Cardiac muscle cell (in vitro differentiated cells and primary cell): ENCODE measurements at regions not wholly inside any gene's neighbourhood (a gene's known extent, or its start where the extent isn't known, plus 50 kb on each side); places are given as distances from the start of the nearest gene placed in this dataset.

ENCODE experiments used
- DNase-seq, 2 donors: peaks; one replicate each; pipeline versions ENCODE4 v3.0.0 to v3.0.0-alpha.2; 2010 to 2017; ENCODE audit warnings: low read depth in 1 of 2, low spot score in 1 of 2
- H3K27ac ChIP-seq: fragments of 200-600 bp; sonication (generic); 2 replicates; pipeline ENCODE4 v1.5.1; 2016
- H3K27me3 ChIP-seq: fragments of 200-600 bp; sonication (generic); 2 replicates; pipeline ENCODE4 v1.6.0; 2016; ENCODE audit warnings: control low read depth
- H3K36me3 ChIP-seq: fragments of 200-600 bp; sonication (generic); 2 replicates; pipeline ENCODE4 v1.5.1; 2016; ENCODE audit warnings: control low read depth
- H3K4me1 ChIP-seq: fragments of 200-600 bp; sonication (generic); 2 replicates; pipeline ENCODE4 v1.8.1; 2017; ENCODE audit warnings: low read depth, mild to moderate bottlenecking, mixed run types
- H3K4me3 ChIP-seq: fragments of 200-600 bp; sonication (generic); 2 replicates; pipeline ENCODE4 v1.5.1; 2016; ENCODE audit warnings: mild to moderate bottlenecking
- H3K9me3 ChIP-seq: fragments of 200-600 bp; sonication (generic); 2 replicates; pipeline ENCODE4 v1.5.1; 2017; ENCODE audit warnings: low read depth, mild to moderate bottlenecking, control low read depth
- TF ChIP-seq, protein P1 (sequence below): IDR thresholded peaks from 2 replicates; pipeline ENCODE4 v1.5.1; 2012; ENCODE audit warnings: low read depth, mild to moderate bottlenecking, low read length

DNA sequence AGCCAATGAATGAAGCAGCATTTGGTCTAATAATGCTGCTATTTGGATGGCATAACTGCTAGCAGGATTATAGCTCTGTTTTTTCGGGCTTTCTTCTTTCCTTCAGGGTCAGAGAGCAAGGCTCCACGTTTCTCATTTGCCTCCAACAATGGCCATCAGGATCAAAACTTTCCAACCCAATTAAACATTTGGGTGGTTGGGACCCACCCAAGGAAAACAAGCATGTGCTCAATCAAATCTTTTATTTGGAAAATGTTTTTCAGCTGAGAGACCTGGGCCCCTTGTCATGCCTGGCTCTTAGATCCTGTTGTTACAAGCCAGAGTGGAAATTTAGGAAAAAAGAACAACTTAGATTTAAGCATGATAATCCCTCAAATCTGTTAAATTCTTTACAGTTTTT is 373.1 kb upstream of the USP24 start:
- H3K4me3 ChIP-seq, result no peak overlapping the region
- no peaks in the 10 kb centered on the region for H3K27me3 ChIP-seq
- no peaks in the 10 kb centered on the region for H3K9me3 ChIP-seq
- H3K36me3 ChIP-seq, result no peaks in the 10 kb centered on the region
- no peak overlapping the region for H3K27ac ChIP-seq
- DNase-seq, result no peak
- peaks cover 4% of the 10 kb centered on the region for H3K4me1 ChIP-seq
- TF ChIP-seq, protein P1, sequence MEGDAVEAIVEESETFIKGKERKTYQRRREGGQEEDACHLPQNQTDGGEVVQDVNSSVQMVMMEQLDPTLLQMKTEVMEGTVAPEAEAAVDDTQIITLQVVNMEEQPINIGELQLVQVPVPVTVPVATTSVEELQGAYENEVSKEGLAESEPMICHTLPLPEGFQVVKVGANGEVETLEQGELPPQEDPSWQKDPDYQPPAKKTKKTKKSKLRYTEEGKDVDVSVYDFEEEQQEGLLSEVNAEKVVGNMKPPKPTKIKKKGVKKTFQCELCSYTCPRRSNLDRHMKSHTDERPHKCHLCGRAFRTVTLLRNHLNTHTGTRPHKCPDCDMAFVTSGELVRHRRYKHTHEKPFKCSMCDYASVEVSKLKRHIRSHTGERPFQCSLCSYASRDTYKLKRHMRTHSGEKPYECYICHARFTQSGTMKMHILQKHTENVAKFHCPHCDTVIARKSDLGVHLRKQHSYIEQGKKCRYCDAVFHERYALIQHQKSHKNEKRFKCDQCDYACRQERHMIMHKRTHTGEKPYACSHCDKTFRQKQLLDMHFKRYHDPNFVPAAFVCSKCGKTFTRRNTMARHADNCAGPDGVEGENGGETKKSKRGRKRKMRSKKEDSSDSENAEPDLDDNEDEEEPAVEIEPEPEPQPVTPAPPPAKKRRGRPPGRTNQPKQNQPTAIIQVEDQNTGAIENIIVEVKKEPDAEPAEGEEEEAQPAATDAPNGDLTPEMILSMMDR, result no peak

DNA sequence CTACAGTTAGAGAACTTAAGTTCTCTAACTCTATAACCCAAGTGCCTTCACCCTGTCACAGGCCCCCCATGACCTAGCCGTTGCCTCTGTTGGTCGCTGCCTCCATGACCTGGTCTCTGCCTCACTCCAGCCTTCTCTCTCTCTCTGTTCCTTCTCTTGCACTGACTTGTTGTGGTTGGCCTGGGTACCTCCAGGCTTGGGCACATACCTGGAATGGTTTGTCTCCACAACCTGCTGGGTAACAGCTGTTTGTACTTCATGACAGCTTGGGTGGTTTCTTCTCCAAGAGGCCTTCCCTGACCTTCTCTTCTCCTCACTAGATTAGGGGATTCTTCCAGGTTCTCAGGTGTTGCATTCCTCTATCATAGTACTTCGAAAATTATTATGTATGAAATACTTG is 371.6 kb upstream of the USP24 start:
- Histone ChIP-seq H3K27me3 (no peaks in the 10 kb centered on the region), H3K36me3 (no peaks in the 10 kb centered on the region), H3K27ac (no peak overlapping the region), H3K9me3 (no peaks in the 10 kb centered on the region), H3K4me1 (no peaks in the 10 kb centered on the region), H3K4me3 (no peak overlapping the region)
- no peak for DNase-seq
- TF ChIP-seq, protein P1, result no peak

DNA sequence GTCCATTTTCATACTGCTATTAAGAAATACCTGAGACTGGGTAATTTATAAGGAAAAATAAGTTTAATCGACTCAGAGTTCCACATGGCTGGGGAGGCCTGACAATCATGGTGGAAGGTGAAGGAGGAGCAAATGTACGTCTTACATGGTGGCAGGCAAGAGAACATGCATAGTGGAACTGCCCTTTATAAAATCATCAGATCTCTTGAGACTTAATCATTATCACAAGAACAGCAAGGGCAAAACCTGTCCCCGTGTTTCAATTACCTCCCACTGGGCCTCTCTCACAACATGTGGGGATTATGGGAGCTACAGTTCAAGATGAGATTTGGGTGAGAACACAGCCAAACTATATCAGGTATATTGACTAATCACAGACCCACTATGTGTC is 370.2 kb upstream of the USP24 start:
- Histone ChIP-seq H3K27ac (no peak overlapping the region), H3K9me3 (no peaks in the 10 kb centered on the region), H3K4me3 (no peak overlapping the region), H3K27me3 (no peaks in the 10 kb centered on the region), H3K36me3 (no peaks in the 10 kb centered on the region), H3K4me1 (no peaks in the 10 kb centered on the region)
- no peak for DNase-seq
- TF ChIP-seq, protein P1, result no peak

DNA sequence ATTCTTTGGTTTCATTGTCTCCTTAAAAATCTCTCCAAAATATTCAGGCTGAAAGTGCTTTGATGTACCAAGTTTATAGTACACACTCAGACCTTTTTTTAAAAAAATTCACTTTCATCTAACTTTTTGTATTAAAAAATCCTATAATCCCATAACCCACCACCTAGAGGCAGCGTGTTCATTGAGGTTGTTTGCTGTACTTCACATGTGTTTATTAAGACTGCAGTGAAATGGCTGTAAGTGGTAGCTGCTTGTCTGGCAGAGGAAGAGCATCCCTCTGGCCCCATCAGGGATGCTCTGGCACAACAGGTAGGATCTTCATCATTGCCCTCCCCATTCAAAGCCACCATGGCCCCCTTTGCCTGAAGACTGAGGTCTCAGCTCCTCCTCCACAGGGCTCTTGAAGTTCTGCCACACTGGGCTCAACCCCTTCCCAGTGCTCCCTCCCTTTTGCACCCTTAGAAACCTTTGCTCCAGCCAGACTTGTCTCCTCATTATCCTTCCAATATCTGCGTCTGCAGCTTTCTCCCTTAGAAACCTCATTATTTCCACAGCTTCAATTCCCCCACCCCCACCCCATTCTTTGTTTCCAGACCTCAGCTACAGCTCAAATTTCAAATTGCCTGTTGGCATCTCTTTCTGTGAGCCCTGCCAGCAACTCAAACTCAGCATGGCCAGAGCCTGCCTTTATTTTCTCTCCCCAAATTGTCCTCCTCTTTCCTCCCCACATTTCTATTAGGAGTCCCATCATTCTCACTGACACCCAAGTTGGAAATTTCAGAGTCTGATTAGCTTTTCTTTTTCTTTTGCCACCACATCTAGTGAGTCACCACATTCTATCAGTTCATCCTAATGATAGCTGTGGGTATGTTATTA is 369.6 kb upstream of the USP24 start:
- DNase-seq, result peak in 1 of 2 donors; percentile 63
- H3K4me3 ChIP-seq, result no peak overlapping the region
- no peaks in the 10 kb centered on the region for H3K27me3 ChIP-seq
- no peaks in the 10 kb centered on the region for H3K36me3 ChIP-seq
- H3K4me1 ChIP-seq, result no peaks in the 10 kb centered on the region
- no peaks in the 10 kb centered on the region for H3K9me3 ChIP-seq
- TF ChIP-seq, protein P1, result peak; percentile 18
- H3K27ac ChIP-seq, result no peak overlapping the region

DNA sequence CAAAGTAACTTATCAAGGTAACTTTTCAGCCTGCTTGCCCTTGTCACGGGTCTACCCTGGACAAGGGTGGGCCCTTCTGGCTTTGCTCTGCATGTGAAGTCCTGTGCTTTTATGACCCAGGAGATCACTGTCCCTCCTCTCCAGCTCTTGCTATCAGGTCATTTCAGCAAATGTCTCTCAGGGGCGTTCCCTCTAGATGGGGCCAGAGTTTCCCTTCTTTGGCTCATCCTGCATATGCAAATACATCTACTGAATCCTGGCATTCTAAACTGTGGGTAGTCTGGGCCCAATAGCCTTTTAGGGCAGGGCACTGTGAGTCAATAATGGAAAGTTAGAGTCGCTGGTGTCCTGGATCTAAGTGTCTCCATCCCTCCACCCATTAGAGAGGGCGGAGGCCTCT is 366.9 kb upstream of the USP24 start:
- H3K27ac ChIP-seq, result no peak overlapping the region
- H3K36me3 ChIP-seq, result no peaks in the 10 kb centered on the region
- no peaks in the 10 kb centered on the region for H3K9me3 ChIP-seq
- TF ChIP-seq, protein P1, result no peak
- H3K4me3 ChIP-seq, result no peak overlapping the region
- DNase-seq, result no peak
- H3K27me3 ChIP-seq, result no peaks in the 10 kb centered on the region
- no peaks in the 10 kb centered on the region for H3K4me1 ChIP-seq
